Esophagus squamous epithelium (tissue), 5 donors: ENCODE measurements at regions not wholly inside any gene's neighbourhood (a gene's known extent, or its start where the extent isn't known, plus 50 kb on each side); places are given as distances from the start of the nearest gene placed in this dataset.

ENCODE experiments used
- DNase-seq: peaks from one replicate; lab custom pipeline; 2025; lab: John Stamatoyannopoulos, UW
- H3K27ac ChIP-seq, 4 donors: fragments of 200-600 bp; sonication (generic); one replicate each; pipeline ENCODE4 v1.5.1; 2016 to 2019; ENCODE audit warnings: mild to moderate bottlenecking in 1 of 4
- H3K27me3 ChIP-seq, 4 donors: fragments of 200-600 bp; sonication (generic); 1 replicate in 3 of 4; 2 replicates in 1 of 4; pipeline versions ENCODE4 v1.5.1 to v1.6.0; 2017 to 2021; ENCODE audit warnings: antibody characterized with exemption in 1 of 4
- H3K36me3 ChIP-seq, 3 donors: fragments of 200-600 bp; sonication (generic); one replicate each; pipeline ENCODE4 v1.5.1; 2016 to 2019
- H3K4me1 ChIP-seq, 3 donors: fragments of 200-600 bp; sonication (generic); one replicate each; pipeline ENCODE4 v1.5.1; 2017 to 2019
- H3K4me3 ChIP-seq, 4 donors: fragments of 200-600 bp; sonication (generic); 1 replicate in 3 of 4; 2 replicates in 1 of 4; pipeline ENCODE4 v1.5.1; 2016 to 2019; ENCODE audit warnings: mild to moderate bottlenecking in 2 of 4, moderate library complexity in 1 of 4
- H3K9me3 ChIP-seq, 3 donors: fragments of 200-600 bp; sonication (generic); one replicate each; pipeline ENCODE4 v1.5.1; 2016 to 2019
- POLR2A ChIP-seq, 4 donors: fragments of 450-650 bp; IDR thresholded peaks; one replicate each; pipeline ENCODE4 v1.6.1; 2017; ENCODE audit warnings: antibody characterized with exemption in 4 of 4, mild to moderate bottlenecking in 4 of 4, moderate library complexity in 3 of 4
- WGBS, 2 donors: methylation state at CpG; one replicate each; pipeline ENCODE4 v1.1.5; 2018; 5-methylcytosine and 5-hydroxymethylcytosine counted together
- intact Hi-C: fragments of 100-400 bp; cut with DNase I; formaldehyde crosslinking; loops from one replicate; pipeline ENCODE4 v1.15.0; 2022
- TF ChIP-seq, protein P1 (sequence below), 6 experiments: fragments of 450-650 bp in 4 of 6; fragments of 200-600 bp in 2 of 6; sonication (generic) in 2 of 6; IDR thresholded peaks; one replicate each; pipeline ENCODE4 v1.5.1; 2016 to 2019; ENCODE audit warnings: antibody characterized with exemption in 6 of 6, mild to moderate bottlenecking in 4 of 6, moderate library complexity in 4 of 6
- donor health status: DM: yes; HTN: yes; CAD: no.

GRCh38 chr5:108649106-108649505, 98.6 kb upstream of the FER start:
- Histone ChIP-seq H3K9me3 (peaks cover 0 to 10% (median 3%) of the 10 kb centered on the region in 3 donors), H3K4me1 (no peaks in the 10 kb centered on the region), H3K36me3 (no peaks in the 10 kb centered on the region), H3K27me3 (no peaks in the 10 kb centered on the region), H3K4me3 (no peak overlapping the region), H3K27ac (no peak overlapping the region)
- no peak for DNase-seq
- 77 to 90% methylated on average over 1 of the region's 1 CpG for WGBS, 2 donors
- intact Hi-C loops, result no loop called here
- TF ChIP-seq, protein P1, sequence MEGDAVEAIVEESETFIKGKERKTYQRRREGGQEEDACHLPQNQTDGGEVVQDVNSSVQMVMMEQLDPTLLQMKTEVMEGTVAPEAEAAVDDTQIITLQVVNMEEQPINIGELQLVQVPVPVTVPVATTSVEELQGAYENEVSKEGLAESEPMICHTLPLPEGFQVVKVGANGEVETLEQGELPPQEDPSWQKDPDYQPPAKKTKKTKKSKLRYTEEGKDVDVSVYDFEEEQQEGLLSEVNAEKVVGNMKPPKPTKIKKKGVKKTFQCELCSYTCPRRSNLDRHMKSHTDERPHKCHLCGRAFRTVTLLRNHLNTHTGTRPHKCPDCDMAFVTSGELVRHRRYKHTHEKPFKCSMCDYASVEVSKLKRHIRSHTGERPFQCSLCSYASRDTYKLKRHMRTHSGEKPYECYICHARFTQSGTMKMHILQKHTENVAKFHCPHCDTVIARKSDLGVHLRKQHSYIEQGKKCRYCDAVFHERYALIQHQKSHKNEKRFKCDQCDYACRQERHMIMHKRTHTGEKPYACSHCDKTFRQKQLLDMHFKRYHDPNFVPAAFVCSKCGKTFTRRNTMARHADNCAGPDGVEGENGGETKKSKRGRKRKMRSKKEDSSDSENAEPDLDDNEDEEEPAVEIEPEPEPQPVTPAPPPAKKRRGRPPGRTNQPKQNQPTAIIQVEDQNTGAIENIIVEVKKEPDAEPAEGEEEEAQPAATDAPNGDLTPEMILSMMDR (IDR thresholded peaks at IDR 0.05), result no peak
- TF ChIP-seq POLR2A (IDR thresholded peaks at IDR 0.05), result no peak

DNA sequence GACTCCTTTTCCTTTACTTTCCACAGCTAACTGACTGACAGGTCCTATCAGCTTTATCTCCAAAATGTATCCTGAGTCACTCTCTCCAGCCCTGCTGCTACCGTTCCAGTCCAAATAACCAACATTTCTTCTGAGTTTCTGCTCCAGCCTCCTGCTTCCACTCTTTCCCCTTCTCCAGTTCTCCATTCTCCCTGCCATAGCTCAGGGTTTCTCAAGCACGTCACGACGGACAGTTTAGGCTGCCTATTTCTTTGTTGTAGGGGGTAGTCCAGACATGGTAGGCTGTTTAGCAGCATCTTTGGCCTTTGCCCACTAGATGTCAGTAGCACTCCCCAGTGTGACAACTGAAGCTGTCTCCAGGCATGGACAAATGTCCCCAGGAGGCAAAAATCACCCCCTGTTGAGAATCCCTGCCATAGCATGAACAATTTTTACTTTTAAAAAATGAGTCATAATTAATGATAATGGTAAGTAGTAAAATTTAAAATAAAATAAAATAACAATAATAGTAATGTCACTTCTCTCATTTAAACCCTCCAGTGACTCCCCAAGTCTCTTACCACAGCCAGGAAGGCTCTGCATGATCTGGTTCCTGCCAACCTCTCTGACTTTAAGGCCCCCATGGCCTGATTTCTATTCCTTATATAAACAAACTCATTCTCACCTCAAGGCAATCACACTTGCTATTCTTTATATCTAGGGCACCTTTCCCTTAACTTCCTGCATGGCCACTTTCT, 105.4 kb upstream of the FER start:
- WGBS, 2 donors, result 1 to 17% methylated on average over 4 of the region's 4 CpGs
- peaks cover 0 to 4% (median 0%) of the 10 kb centered on the region in 3 donors for H3K4me1 ChIP-seq
- H3K9me3 ChIP-seq, result peaks cover 0 to 5% (median 1%) of the 10 kb centered on the region in 3 donors
- intact Hi-C loops, result no loop called here
- no peak for DNase-seq
- no peaks in the 10 kb centered on the region for H3K27me3 ChIP-seq
- no peak for TF ChIP-seq POLR2A (IDR thresholded peaks at IDR 0.05)
- TF ChIP-seq, protein P1 (IDR thresholded peaks at IDR 0.05), result peak in 5 of 6 experiments; percentile 47 to 73 (median 69)
- no peaks in the 10 kb centered on the region for H3K36me3 ChIP-seq
- no peak overlapping the region for H3K4me3 ChIP-seq
- no peak overlapping the region for H3K27ac ChIP-seq

DNA sequence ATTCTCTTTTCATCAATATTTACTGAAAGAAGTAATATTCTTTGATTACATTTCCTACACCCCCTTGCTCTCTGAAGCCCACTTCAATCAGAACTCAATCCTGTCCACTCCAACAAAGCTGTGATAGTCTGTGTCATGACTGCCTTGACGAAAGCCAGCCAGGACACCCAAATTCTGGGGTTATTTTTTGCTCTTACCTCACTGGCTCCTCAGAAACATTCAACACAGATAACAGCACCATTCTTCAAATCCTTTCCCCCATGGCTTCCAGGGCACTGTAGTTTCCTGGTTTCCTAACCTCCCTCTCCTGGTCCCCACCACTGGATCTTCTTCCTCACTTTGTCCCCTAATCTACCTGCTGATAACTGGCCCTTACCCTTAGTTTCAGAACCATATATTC, 106.1 kb upstream of the FER start:
- Histone ChIP-seq H3K9me3 (no peaks in the 10 kb centered on the region), H3K4me3 (no peak overlapping the region), H3K27me3 (no peaks in the 10 kb centered on the region), H3K36me3 (no peaks in the 10 kb centered on the region), H3K4me1 (peaks cover 0 to 4% (median 0%) of the 10 kb centered on the region in 3 donors), H3K27ac (no peak overlapping the region)
- TF ChIP-seq POLR2A (IDR thresholded peaks at IDR 0.05), result no peak
- TF ChIP-seq, protein P1 (IDR thresholded peaks at IDR 0.05), result no peak
- 75 to 83% methylated on average over 1 of the region's 1 CpG for WGBS, 2 donors
- DNase-seq, result no peak
- intact Hi-C loops, result no loop called here

DNA sequence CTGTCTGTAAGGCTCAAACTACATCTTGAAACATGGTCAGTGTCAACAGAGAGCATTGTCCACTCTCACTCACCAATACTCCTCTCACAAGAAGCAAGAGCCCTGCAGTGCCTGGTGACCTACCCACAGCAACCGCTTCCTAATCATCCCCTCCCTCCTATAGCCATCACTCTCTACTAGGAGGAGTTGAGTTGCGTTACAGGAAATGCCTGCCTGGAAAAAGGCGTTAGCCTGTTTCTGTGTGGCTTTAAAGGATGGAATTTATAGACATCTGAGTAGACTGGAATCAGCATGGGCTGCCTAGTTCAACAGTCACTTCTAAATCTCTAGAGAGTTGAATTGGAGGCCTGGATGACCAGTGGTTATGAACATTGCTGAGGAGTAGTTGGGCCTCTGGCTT, 108.3 kb upstream of the FER start:
- H3K9me3 ChIP-seq, result no peaks in the 10 kb centered on the region
- H3K4me1 ChIP-seq, result peaks cover 0 to 4% (median 0%) of the 10 kb centered on the region in 3 donors
- no peak overlapping the region for H3K4me3 ChIP-seq
- DNase-seq, result no peak
- 78 to 86% methylated on average over 1 to 3 of the region's 3 CpGs for WGBS, 2 donors
- H3K27me3 ChIP-seq, result no peaks in the 10 kb centered on the region
- no peaks in the 10 kb centered on the region for H3K36me3 ChIP-seq
- intact Hi-C loops, result no loop called here
- H3K27ac ChIP-seq, result no peak overlapping the region
- TF ChIP-seq, protein P1 (IDR thresholded peaks at IDR 0.05), result no peak
- no peak for TF ChIP-seq POLR2A (IDR thresholded peaks at IDR 0.05)

GRCh38 chr5:108638021-108638420, 109.7 kb upstream of the FER start:
- Histone ChIP-seq H3K4me3 (no peak overlapping the region), H3K4me1 (peaks cover 0 to 4% (median 0%) of the 10 kb centered on the region in 3 donors), H3K27ac (no peak overlapping the region), H3K27me3 (no peaks in the 10 kb centered on the region), H3K36me3 (no peaks in the 10 kb centered on the region), H3K9me3 (no peaks in the 10 kb centered on the region)
- no peak for DNase-seq
- intact Hi-C loops, result no loop called here
- TF ChIP-seq, protein P1 (IDR thresholded peaks at IDR 0.05), result no peak
- no peak for TF ChIP-seq POLR2A (IDR thresholded peaks at IDR 0.05)
- WGBS, 2 donors, result 80 to 93% methylated on average over 2 of the region's 2 CpGs
